Activated T-helper 17 cell treated with anti-CD3 and anti-CD28 coated beads, Interleukin-2, amount 50 U/mL, for 72 hours (primary cell): ENCODE measurements at regions not wholly inside any gene's neighbourhood (a gene's known extent, or its start where the extent isn't known, plus 50 kb on each side); places are given as distances from the start of the nearest gene placed in this dataset.
"Not testable (repeated sequence)": the region's sequence is repeated elsewhere in the genome, so short reads cannot be mapped to it uniquely, and the experiment has no call there.

Experiments
- ATAC-seq: fragments of 150-1000 bp; cut with Tn5 transposase; replicated peaks from 2 replicates; pipeline ENCODE4 v1.10.0; 2021; ENCODE audit warnings: mild to moderate bottlenecking, moderate library complexity
- H3K27ac Mint-ChIP-seq: one replicate; pipeline ENCODE4 v1.8.0; 2022; ENCODE audit warnings: mixed read lengths
- H3K27me3 Mint-ChIP-seq: one replicate; pipeline ENCODE4 v1.8.0; 2022; ENCODE audit warnings: mixed read lengths
- H3K36me3 Mint-ChIP-seq: one replicate; pipeline ENCODE4 v1.8.0; 2022; ENCODE audit warnings: low read depth, mild to moderate bottlenecking, mixed read lengths
- H3K4me1 Mint-ChIP-seq: one replicate; pipeline ENCODE4 v1.8.0; 2022; ENCODE audit warnings: mixed read lengths
- H3K4me3 Mint-ChIP-seq: one replicate; pipeline ENCODE4 v1.8.0; 2022; ENCODE audit warnings: mild to moderate bottlenecking, mixed read lengths
- H3K9me3 Mint-ChIP-seq: one replicate; pipeline ENCODE4 v1.8.0; 2022; ENCODE audit warnings: mixed read lengths

DNA sequence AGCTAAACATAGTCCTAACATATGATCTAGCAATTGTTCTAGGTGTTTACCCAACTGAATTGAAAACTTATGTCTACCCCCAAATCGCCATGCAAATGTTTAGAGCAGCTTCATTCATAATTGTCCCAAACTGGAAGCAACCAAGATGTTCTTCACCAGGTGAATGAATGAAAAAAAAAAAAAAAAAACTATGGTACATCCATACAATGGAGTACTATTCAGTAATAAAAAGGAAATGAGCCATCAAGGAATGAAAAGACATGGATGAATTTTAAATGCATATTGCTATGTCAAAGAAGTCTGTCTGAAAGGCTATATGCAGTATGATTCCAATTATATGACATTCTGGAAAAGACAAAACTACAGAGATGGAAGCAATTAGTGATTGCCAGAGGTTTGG lies 98.6 kb upstream of the ITPRID2 start:
- no peak overlapping the region for H3K27ac Mint-ChIP-seq
- no peaks in the 10 kb centered on the region for H3K36me3 Mint-ChIP-seq
- ATAC-seq, result no peak
- peaks cover 17% of the 10 kb centered on the region for H3K4me1 Mint-ChIP-seq
- H3K9me3 Mint-ChIP-seq, result peaks cover 5% of the 10 kb centered on the region
- peaks cover 8% of the 10 kb centered on the region for H3K27me3 Mint-ChIP-seq
- H3K4me3 Mint-ChIP-seq, result no peak overlapping the region

GRCh38 chr2:181798022-181798421 lies 93.5 kb upstream of the ITPRID2 start:
- ATAC-seq, result no peak
- Mint-ChIP-seq H3K36me3 (no peaks in the 10 kb centered on the region), H3K9me3 (peaks cover 3% of the 10 kb centered on the region), H3K4me3 (no peak overlapping the region), H3K27me3 (no peaks in the 10 kb centered on the region), H3K4me1 (no peaks in the 10 kb centered on the region), H3K27ac (no peak overlapping the region)

- H3K9me3 Mint-ChIP-seq, ATAC-seq, H3K4me3 Mint-ChIP-seq: not testable (repeated sequence)
These were observed 89.2 kb upstream of the ITPRID2 start for GRCh38 chr2:181802300-181802699.

DNA sequence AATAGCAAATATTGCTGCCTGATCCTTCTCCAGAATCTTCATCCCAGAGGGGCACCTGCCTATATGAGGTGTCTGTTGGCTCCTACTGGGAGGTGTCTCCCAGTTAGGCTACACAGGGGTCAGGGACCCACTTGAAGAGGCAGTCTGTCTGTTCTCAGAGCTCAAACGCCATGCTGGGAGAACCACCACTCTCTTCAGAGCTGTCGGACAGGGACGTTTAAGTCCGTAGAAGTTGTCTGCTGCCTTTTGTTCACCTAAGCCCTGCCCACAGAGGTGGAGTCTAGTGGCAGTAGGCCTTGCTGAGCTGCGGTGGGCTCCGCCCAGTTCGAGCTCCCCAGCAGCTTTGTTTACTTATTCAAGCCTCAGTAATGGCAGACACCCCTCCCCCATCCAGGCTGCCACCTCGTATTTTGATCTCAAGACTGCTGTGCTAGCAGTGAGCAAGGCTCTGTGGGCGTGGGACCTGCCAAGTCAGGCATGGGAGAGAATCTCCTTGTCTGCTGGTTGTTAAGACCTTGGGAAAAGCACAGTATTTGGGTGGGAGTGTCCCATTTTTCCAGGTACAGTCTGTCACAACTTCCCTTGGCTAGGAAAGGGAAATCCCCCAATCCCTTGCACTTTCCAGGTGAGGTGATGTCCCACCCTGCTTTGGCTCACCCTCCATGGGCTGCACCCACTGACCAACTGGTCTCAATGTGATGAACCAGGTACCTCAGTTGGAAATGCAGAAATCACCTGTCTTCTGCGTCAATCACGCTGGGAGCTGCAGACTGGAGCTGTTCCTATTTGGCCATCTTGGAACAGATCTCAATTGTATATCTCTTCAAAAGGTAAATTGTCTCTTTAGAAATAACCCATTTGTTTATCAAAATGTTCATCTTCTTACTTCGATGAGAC lies 87.4 kb upstream of the ITPRID2 start:
- H3K4me3 Mint-ChIP-seq, H3K27ac Mint-ChIP-seq, ATAC-seq, H3K9me3 Mint-ChIP-seq, H3K4me1 Mint-ChIP-seq, H3K36me3 Mint-ChIP-seq, H3K27me3 Mint-ChIP-seq: not testable (repeated sequence)

More at GRCh38 chr2:181802300-181802699, 89.2 kb upstream of the ITPRID2 start:
- H3K27ac Mint-ChIP-seq, H3K4me1 Mint-ChIP-seq, H3K27me3 Mint-ChIP-seq, H3K36me3 Mint-ChIP-seq: not testable (repeated sequence)

DNA sequence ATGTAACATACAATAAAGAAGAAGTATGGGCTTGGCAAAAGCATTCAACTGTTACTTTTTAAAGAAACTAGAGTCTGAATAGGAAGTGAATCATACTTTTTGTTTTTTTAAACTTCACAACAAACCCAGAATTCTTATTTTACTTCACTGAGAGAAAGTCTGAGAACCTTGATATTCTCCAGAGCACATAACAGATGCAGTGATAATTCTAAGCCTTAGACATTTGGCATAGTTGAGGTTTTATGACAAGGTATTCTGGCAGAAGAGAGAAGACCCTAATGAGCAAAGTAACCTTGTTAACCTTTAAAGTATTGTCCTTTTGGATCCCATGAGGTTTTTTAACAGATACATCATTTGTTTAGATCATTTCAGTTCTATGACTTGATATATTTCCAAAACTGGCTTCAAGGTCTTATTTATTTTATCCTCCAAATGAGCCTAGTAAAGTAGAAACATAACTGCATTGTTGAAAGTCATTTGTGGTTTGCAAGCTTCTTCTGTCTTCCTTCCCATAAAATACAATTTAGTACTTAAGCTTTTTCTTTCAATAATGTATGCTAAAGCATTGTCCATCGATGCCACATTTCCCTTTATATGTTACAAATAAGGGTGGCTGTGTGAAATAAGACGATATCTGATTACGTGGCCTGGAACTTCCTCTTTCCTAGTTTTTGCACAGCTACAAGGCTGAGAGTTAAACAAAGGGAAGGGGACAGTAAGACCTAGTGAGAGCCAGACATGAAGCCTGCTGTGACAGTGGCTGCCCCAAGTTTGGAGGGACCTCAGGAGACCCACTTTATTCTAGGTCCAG lies 86.1 kb upstream of the ITPRID2 start:
- Mint-ChIP-seq H3K4me3 (no peak overlapping the region), H3K4me1 (no peaks in the 10 kb centered on the region), H3K27ac (no peak overlapping the region), H3K27me3 (peaks cover 11% of the 10 kb centered on the region), H3K36me3 (no peaks in the 10 kb centered on the region), H3K9me3 (peaks cover 3% of the 10 kb centered on the region)
- ATAC-seq, result no peak

- ATAC-seq, result no peak
- Mint-ChIP-seq H3K27ac (no peak overlapping the region), H3K4me3 (no peak overlapping the region), H3K4me1 (no peaks in the 10 kb centered on the region), H3K9me3 (peaks cover 3% of the 10 kb centered on the region), H3K27me3 (peaks cover 11% of the 10 kb centered on the region), H3K36me3 (no peaks in the 10 kb centered on the region)
These were observed 85.5 kb upstream of the ITPRID2 start for GRCh38 chr2:181806039-181806392.

DNA sequence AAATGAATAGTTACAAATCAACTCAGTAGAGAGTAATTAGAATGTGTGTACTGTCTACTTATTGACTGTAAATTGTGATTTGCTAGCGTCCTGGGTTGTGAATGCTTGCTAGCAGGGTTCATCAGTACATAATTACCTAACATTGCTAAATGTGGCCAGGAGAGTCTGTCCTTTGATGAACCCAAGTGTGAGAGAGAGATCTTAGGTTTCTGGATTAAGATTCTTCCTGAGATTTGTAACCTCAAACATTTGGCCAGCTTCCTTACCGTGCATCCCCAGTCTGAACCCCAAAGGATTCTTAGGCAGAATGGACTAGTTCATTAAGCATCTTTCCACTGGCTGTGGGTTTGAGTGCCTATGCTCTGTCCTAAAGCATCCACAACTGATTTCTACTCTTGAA lies 84.0 kb upstream of the ITPRID2 start:
- no peak overlapping the region for H3K27ac Mint-ChIP-seq
- H3K9me3 Mint-ChIP-seq, result peaks cover 3% of the 10 kb centered on the region
- H3K4me1 Mint-ChIP-seq, result no peaks in the 10 kb centered on the region
- no peaks in the 10 kb centered on the region for H3K36me3 Mint-ChIP-seq
- no peak for ATAC-seq
- H3K4me3 Mint-ChIP-seq, result no peak overlapping the region
- H3K27me3 Mint-ChIP-seq, result peaks cover 11% of the 10 kb centered on the region

DNA sequence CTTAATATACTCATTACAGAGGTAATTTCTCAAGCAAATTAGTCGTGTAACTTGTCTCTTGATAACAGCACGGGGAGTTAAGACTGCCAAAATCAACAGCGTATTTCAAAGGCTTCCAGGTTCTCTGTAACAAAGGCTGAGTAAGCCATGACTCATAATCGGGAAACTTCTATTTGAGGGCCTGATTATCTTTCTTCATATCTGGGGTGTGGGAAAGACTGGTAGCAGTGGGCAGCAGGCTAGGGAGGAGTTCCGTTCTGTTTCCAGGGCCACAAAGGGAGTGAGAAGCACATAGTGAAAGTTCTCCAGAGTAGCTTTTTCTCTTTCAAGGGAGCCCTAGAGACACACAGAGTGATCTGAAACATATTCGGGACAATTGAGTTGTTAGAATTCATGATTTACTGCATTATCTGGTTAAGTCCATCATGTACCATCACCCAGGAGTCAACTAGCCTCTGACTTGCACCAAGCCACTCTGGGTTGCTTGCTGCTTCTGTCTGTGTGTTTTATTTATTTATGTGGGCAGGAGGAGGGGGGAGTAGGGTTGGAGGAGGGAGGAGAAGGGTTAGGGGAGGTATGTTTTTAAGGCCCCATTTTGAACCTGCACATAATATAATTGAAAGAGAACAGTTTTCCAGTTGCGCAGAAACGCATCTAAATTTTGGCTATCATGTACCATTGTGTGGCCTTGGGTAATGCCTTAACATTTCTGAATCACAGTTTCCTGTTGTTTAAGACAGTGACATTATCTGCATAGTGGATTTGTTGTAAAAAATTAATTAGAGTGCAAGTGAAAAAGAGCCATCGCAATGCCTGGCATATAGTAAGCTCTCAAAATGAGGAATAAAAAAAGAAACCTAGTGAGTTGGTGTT lies 80.5 kb upstream of the ITPRID2 start:
- Mint-ChIP-seq H3K4me3 (no peak overlapping the region), H3K9me3 (no peaks in the 10 kb centered on the region), H3K27ac (no peak overlapping the region), H3K4me1 (peaks cover 9% of the 10 kb centered on the region), H3K27me3 (peaks cover 11% of the 10 kb centered on the region), H3K36me3 (no peaks in the 10 kb centered on the region)
- ATAC-seq, result peak; percentile 48

DNA sequence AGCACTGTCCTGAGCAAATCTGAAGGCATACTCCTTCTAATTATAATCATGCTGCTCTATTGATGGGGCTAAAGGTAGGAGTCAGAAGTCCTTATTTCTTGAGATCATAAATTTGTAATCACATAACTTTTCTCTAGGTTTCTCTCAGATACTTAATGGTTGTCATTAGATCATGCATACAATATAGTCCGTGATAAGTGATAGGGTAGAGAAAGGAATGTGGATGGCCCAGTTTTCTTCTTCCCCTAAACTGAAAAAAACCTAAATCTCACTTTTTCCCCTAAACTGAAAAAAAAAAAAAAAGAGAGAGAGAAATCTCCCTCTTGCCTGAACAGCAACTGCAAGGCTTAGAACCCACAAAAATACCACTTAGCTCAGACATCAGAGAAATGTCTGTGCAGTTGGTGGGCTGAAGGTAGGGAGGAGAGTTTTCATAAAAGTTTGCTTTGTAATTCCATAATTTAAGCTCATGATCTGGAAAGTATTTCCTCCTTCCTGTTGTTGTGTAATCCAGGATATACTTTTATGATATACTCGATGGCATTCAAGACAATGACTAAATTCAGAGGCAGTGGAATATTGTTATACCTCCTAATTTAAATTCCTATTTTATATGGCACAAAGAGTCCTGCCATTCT lies 79.3 kb upstream of the ITPRID2 start:
- Mint-ChIP-seq H3K4me3 (no peak overlapping the region), H3K9me3 (no peaks in the 10 kb centered on the region), H3K4me1 (peaks cover 9% of the 10 kb centered on the region), H3K36me3 (no peaks in the 10 kb centered on the region), H3K27me3 (peaks cover 3% of the 10 kb centered on the region), H3K27ac (no peak overlapping the region)
- no peak for ATAC-seq

DNA sequence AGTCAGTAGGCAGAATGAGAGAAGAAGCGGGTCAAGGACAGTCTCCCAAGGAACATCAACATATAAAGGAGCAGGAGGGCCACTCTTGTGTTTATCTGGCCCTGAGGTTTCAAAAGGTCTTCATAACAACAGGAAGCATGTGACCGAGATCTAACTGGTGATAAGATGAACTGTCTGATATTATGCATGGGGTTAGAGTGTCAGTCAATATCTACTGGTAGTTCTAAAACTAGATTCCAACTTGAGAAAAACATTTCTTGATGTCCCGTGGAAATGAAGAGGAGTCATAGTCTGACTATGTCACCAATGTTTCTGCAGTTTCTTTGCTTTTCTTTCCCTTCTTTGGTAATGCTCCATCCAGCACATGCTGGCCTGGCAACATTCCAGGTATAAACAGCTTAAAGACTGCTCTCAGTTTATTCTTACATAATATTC lies 77.5 kb upstream of the ITPRID2 start:
- no peaks in the 10 kb centered on the region for H3K9me3 Mint-ChIP-seq
- H3K27me3 Mint-ChIP-seq, result peaks cover 5% of the 10 kb centered on the region
- H3K27ac Mint-ChIP-seq, result no peak overlapping the region
- H3K4me1 Mint-ChIP-seq, result peaks cover 9% of the 10 kb centered on the region
- no peak overlapping the region for H3K4me3 Mint-ChIP-seq
- ATAC-seq, result no peak
- H3K36me3 Mint-ChIP-seq, result no peaks in the 10 kb centered on the region

GRCh38 chr2:181817509-181817908 lies 74.0 kb upstream of the ITPRID2 start:
- Mint-ChIP-seq H3K4me1 (peaks cover 9% of the 10 kb centered on the region), H3K36me3 (no peaks in the 10 kb centered on the region), H3K4me3 (no peak overlapping the region), H3K27me3 (peaks cover 6% of the 10 kb centered on the region), H3K9me3 (no peaks in the 10 kb centered on the region), H3K27ac (no peak overlapping the region)
- no peak for ATAC-seq

- no peak for ATAC-seq
- Mint-ChIP-seq H3K9me3 (no peaks in the 10 kb centered on the region), H3K4me3 (no peak overlapping the region), H3K36me3 (no peaks in the 10 kb centered on the region), H3K27ac (no peak overlapping the region), H3K4me1 (peaks cover 9% of the 10 kb centered on the region), H3K27me3 (peaks cover 6% of the 10 kb centered on the region)
These were observed 73.4 kb upstream of the ITPRID2 start for GRCh38 chr2:181818058-181818680.

- ATAC-seq, result no peak
- H3K4me3 Mint-ChIP-seq, result no peak overlapping the region
- no peaks in the 10 kb centered on the region for H3K9me3 Mint-ChIP-seq
- H3K27me3 Mint-ChIP-seq, result peaks cover 6% of the 10 kb centered on the region
- H3K4me1 Mint-ChIP-seq, result peaks cover 4% of the 10 kb centered on the region
- H3K27ac Mint-ChIP-seq, result no peak overlapping the region
- no peaks in the 10 kb centered on the region for H3K36me3 Mint-ChIP-seq
These were observed 72.7 kb upstream of the ITPRID2 start for GRCh38 chr2:181818840-181819239.
